GM04504 (cell line): ENCODE measurements at regions not wholly inside any gene's neighbourhood (a gene's known extent, or its start where the extent isn't known, plus 50 kb on each side); places are given as distances from the start of the nearest gene placed in this dataset.
A peak's percentile ranks its signal among the peaks of the same experiment; 100 is the strongest.

Source experiments
- DNase-seq: peaks from one replicate; pipeline ENCODE4 v3.0.0-alpha.2; 2012; ENCODE audit warnings: low read depth

- no peak for DNase-seq
These were observed 67.8 kb upstream of the FAM47B start for GRCh38 chrX:34874763-34875162.

GRCh38 chrX:34875204-34875603 lies 67.4 kb upstream of the FAM47B start:
- DNase-seq: no peak

- DNase-seq: no peak
These were observed 65.2 kb upstream of the FAM47B start for GRCh38 chrX:34877436-34877835.

GRCh38 chrX:34879346-34879745 lies 63.2 kb upstream of the FAM47B start:
- DNase-seq: no peak

- no peak for DNase-seq
These were observed 62.7 kb upstream of the FAM47B start for GRCh38 chrX:34879886-34880285.

GRCh38 chrX:34880656-34881055 lies 61.9 kb upstream of the FAM47B start:
- peak; percentile 46 for DNase-seq

GRCh38 chrX:34881671-34882070 lies 60.9 kb upstream of the FAM47B start:
- no peak for DNase-seq

GRCh38 chrX:34884817-34885216 lies 57.8 kb upstream of the FAM47B start:
- peak; percentile 61 for DNase-seq

GRCh38 chrX:34886011-34886410 lies 56.6 kb upstream of the FAM47B start:
- DNase-seq: no peak

- no peak for DNase-seq
These were observed 51.2 kb upstream of the FAM47B start for GRCh38 chrX:34891391-34891790.
